PFSK-1 (cell line): ENCODE measurements at regions not wholly inside any gene's neighbourhood (a gene's known extent, or its start where the extent isn't known, plus 50 kb on each side); places are given as distances from the start of the nearest gene placed in this dataset.

ENCODE experiments used
- FOXP2 ChIP-seq: optimal IDR thresholded peaks from 2 replicates; pipeline ENCODE3; 2011; ENCODE audit warnings: borderline replicate concordance, control low read depth, inconsistent platforms; ENCODE audit not compliant: insufficient read depth; ENCODE audit errors: extremely low read length, extremely low read depth
- TAF1 ChIP-seq: IDR thresholded peaks from 2 replicates; pipeline ENCODE4 v1.6.1; 2012; ENCODE audit warnings: low read length, control low read depth, borderline replicate concordance; ENCODE audit not compliant: insufficient read depth

GRCh38 chr2:66306483-66306882 is 128.4 kb upstream of the MEIS1 start:
- TF ChIP-seq TAF1, result no peak
- no peak for TF ChIP-seq FOXP2
